Epithelial cell of proximal tubule (primary cell): ENCODE measurements at regions not wholly inside any gene's neighbourhood (a gene's known extent, or its start where the extent isn't known, plus 50 kb on each side); places are given as distances from the start of the nearest gene placed in this dataset.

Experiments
- DNase-seq: peaks from one replicate; pipeline ENCODE4 v3.0.0-alpha.2; 2011; ENCODE audit warnings: low read depth
- H3K4me3 ChIP-seq: 2 replicates; pipeline ENCODE4 v1.5.1; 2011; ENCODE audit warnings: low read depth, mild to moderate bottlenecking, low read length
- CTCF ChIP-seq: conservative IDR thresholded peaks from 2 replicates; pipeline ENCODE4 v1.5.1; 2012; ENCODE audit warnings: low read depth, mild to moderate bottlenecking, low read length

- no peak for DNase-seq
- no peak for TF ChIP-seq CTCF
- H3K4me3 ChIP-seq: no peak overlapping the region
These were observed 121.1 kb upstream of the COL21A1 start for GRCh38 chr6:56368491-56368890.

GRCh38 chr6:56366141-56366852 is 118.9 kb upstream of the COL21A1 start:
- no peak overlapping the region for H3K4me3 ChIP-seq
- TF ChIP-seq CTCF: no peak
- DNase-seq: no peak

GRCh38 chr6:56364827-56365339 is 117.5 kb upstream of the COL21A1 start:
- H3K4me3 ChIP-seq: no peak overlapping the region
- DNase-seq: no peak
- no peak for TF ChIP-seq CTCF

GRCh38 chr6:56364431-56364826 is 117.0 kb upstream of the COL21A1 start:
- no peak for TF ChIP-seq CTCF
- DNase-seq: no peak
- no peak overlapping the region for H3K4me3 ChIP-seq

- no peak for DNase-seq
- TF ChIP-seq CTCF: no peak
- H3K4me3 ChIP-seq: no peak overlapping the region
These were observed 116.5 kb upstream of the COL21A1 start for GRCh38 chr6:56363796-56364430.

- DNase-seq: no peak
- no peak overlapping the region for H3K4me3 ChIP-seq
- TF ChIP-seq CTCF: no peak
These were observed 114.4 kb upstream of the COL21A1 start for GRCh38 chr6:56361812-56362211.
